Esophagus squamous epithelium (tissue), 4 donors: ENCODE measurements at regions not wholly inside any gene's neighbourhood (a gene's known extent, or its start where the extent isn't known, plus 50 kb on each side); places are given as distances from the start of the nearest gene placed in this dataset.

Experiments
- CTCF ChIP-seq, 6 experiments: fragments of 450-650 bp in 4 of 6; fragments of 200-600 bp in 2 of 6; sonication (generic) in 2 of 6; IDR thresholded peaks; one replicate each; pipeline ENCODE4 v1.5.1; 2016 to 2019; ENCODE audit warnings: antibody characterized with exemption in 6 of 6, mild to moderate bottlenecking in 4 of 6, moderate library complexity in 4 of 6
- POLR2A ChIP-seq, 4 donors: fragments of 450-650 bp; IDR thresholded peaks; one replicate each; pipeline ENCODE4 v1.6.1; 2017; ENCODE audit warnings: antibody characterized with exemption in 4 of 4, mild to moderate bottlenecking in 4 of 4, moderate library complexity in 3 of 4

- no peak for TF ChIP-seq POLR2A (IDR thresholded peaks at IDR 0.05)
- no peak for TF ChIP-seq CTCF (IDR thresholded peaks at IDR 0.05)
These were observed 1668.2 kb downstream of the HACE1 start for GRCh38 chr6:103191391-103192093.
